ENCODE measurements at regions not wholly inside any gene's neighbourhood (a gene's known extent, or its start where the extent isn't known, plus 50 kb on each side); places are given as distances from the start of the nearest gene placed in this dataset.

GRCh38 chr11:23090659-23091058, 230.4 kb upstream of the CCDC179 start:
- no peak for TF ChIP-seq CTCF (IDR thresholded peaks at IDR 0.05; ENCODE audit: low read depth, low read length)
- H3K4me3 ChIP-seq (ENCODE audit: low read depth, low read length), result no peak overlapping the region

DNA sequence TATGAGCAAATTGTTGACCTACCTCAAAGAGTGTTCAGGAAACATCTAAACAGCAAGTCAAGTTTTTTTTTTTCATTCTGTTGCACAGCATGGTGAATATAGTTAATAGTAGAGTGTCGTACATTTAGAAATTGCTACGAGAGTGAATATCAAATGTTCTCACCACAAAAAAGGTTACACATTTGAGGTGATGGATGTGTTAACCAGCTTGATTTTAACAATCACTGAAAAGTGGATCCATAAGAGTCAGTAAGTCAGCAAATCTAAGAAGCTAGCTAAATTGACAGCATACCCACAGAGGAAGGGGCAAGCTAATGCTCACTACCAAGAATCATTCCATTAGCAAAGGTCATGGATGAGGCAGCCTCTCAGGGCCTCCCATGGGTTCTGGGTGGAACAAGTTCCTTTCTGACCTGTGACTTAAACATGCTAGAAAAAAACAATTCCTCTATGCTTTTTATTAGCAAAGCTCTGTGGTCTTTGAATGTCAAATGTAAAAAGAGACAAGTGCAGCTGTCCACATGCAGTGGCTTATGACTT, 235.4 kb upstream of the CCDC179 start:
- TF ChIP-seq CTCF (IDR thresholded peaks at IDR 0.05; ENCODE audit: low read depth, low read length), result no peak
- no peak overlapping the region for H3K4me3 ChIP-seq (ENCODE audit: low read depth, low read length)

GRCh38 chr11:23097891-23098290, 237.6 kb upstream of the CCDC179 start:
- TF ChIP-seq CTCF (IDR thresholded peaks at IDR 0.05; ENCODE audit: low read depth, low read length), result no peak
- H3K4me3 ChIP-seq (ENCODE audit: low read depth, low read length), result no peak overlapping the region

GRCh38 chr11:23099256-23099655, 239.0 kb upstream of the CCDC179 start:
- TF ChIP-seq CTCF (IDR thresholded peaks at IDR 0.05; ENCODE audit: low read depth, low read length), result no peak

GRCh38 chr11:23100726-23101125, 240.5 kb upstream of the CCDC179 start:
- H3K4me3 ChIP-seq (ENCODE audit: low read depth, low read length), result no peak overlapping the region
- TF ChIP-seq CTCF (IDR thresholded peaks at IDR 0.05; ENCODE audit: low read depth, low read length), result no peak

More at GRCh38 chr11:23099256-23099655, 239.0 kb upstream of the CCDC179 start:
- no peak overlapping the region for H3K4me3 ChIP-seq (ENCODE audit: low read depth, low read length)

DNA sequence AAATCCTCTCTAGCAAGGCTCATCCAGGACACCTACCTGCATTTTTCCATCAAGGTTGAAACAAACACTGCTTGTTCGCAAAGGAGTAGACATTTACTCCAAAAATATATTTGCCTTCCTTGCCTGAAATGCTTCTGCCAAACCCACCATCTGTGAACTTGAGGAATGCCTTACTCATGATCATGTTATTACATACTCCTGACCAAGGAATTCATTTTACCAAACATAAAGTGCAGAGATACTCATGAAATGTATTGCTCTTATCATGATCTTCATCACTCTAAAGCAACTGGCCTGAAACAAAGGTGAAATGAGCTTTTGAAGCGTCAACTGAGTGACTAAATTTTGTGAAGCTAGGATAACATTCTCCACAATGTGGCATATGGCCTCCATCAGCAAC, 243.1 kb upstream of the CCDC179 start:
- H3K4me3 ChIP-seq (ENCODE audit: low read depth, low read length), result no peak overlapping the region
- TF ChIP-seq CTCF (IDR thresholded peaks at IDR 0.05; ENCODE audit: low read depth, low read length), result no peak

GRCh38 chr11:23111527-23111926, 251.3 kb upstream of the CCDC179 start:
- no peak for TF ChIP-seq CTCF (IDR thresholded peaks at IDR 0.05; ENCODE audit: low read depth, low read length)

More at GRCh38 chr11:23111527-23111926, 251.3 kb upstream of the CCDC179 start:
- no peak overlapping the region for H3K4me3 ChIP-seq (ENCODE audit: low read depth, low read length)
